Thymus (tissue), 11 donors: ENCODE measurements at regions not wholly inside any gene's neighbourhood (a gene's known extent, or its start where the extent isn't known, plus 50 kb on each side); places are given as distances from the start of the nearest gene placed in this dataset.

Experiments used
- DNase-seq, 9 donors: peaks; one replicate each; pipeline ENCODE4 v3.0.0-alpha.2; 2013; ENCODE audit warnings: low spot score in 9 of 9, low read depth in 6 of 9, missing footprints in 1 of 9
- H3K27ac ChIP-seq, 2 donors: one replicate each; pipeline ENCODE4 v1.5.1; 2013; ENCODE audit warnings: control low read depth in 1 of 2, low read depth in 1 of 2, low read length in 1 of 2, mild to moderate bottlenecking in 1 of 2, moderate library complexity in 1 of 2
- H3K27me3 ChIP-seq, 2 donors: one replicate each; pipeline ENCODE4 v1.5.1; 2013; ENCODE audit warnings: low read length in 1 of 2; ENCODE audit not compliant: control insufficient read depth in 2 of 2, insufficient read depth in 1 of 2
- H3K36me3 ChIP-seq, 2 donors: one replicate each; pipeline ENCODE4 v1.5.1; 2013; ENCODE audit warnings: low read length in 1 of 2, mild to moderate bottlenecking in 1 of 2, moderate library complexity in 1 of 2; ENCODE audit not compliant: control insufficient read depth in 2 of 2, insufficient read depth in 2 of 2
- H3K4me1 ChIP-seq, 2 donors: one replicate each; pipeline ENCODE4 v1.5.1; 2013; ENCODE audit warnings: low read length in 2 of 2; ENCODE audit not compliant: control insufficient read depth in 2 of 2, insufficient read depth in 2 of 2
- H3K4me3 ChIP-seq, 2 donors: one replicate each; pipeline ENCODE4 v1.5.1; 2013; ENCODE audit warnings: low read length in 2 of 2, control low read depth in 1 of 2, mild to moderate bottlenecking in 1 of 2
- H3K9me3 ChIP-seq, 2 donors: one replicate each; pipeline ENCODE4 v1.5.1; 2013; ENCODE audit warnings: low read length in 1 of 2, mild to moderate bottlenecking in 1 of 2; ENCODE audit not compliant: control insufficient read depth in 2 of 2, insufficient read depth in 1 of 2
- WGBS: extraction: QIAGEN DNeasy Blood & Tissue Kit; methylation state at CpG from one replicate; pipeline ENCODE4 v1.1.7; 2013; 5-methylcytosine and 5-hydroxymethylcytosine counted together
- donor health status: healthy.

DNA sequence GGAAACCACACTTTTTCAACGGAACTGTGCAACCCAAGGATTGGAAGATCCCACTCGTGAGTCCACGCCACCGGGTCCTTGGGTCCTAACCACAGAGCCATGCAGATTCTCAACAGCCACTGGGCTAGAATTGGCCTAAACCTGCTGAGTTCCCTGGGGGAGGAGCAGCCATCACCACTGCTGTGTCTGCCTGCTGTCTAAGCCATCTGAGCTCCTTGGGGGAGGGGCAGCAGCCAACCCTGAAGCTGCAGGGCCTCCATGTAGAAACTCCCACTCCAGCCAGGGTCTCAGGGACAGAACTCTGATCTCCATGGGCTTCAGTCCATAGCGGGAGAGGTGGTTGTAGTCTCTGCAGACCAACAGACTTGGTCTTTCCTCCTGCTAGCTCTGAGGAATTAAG lies 154.6 kb upstream of the VGLL2 start:
- no peaks in the 10 kb centered on the region for H3K27me3 ChIP-seq
- H3K9me3 ChIP-seq, result peaks cover 0 to 11% of the 10 kb centered on the region in 2 donors
- no peak overlapping the region for H3K4me3 ChIP-seq
- H3K36me3 ChIP-seq, result no peaks in the 10 kb centered on the region
- WGBS, result 97% methylated on average over 5 of the region's 5 CpGs
- H3K27ac ChIP-seq, result no peak overlapping the region
- no peak for DNase-seq
- no peaks in the 10 kb centered on the region for H3K4me1 ChIP-seq

DNA sequence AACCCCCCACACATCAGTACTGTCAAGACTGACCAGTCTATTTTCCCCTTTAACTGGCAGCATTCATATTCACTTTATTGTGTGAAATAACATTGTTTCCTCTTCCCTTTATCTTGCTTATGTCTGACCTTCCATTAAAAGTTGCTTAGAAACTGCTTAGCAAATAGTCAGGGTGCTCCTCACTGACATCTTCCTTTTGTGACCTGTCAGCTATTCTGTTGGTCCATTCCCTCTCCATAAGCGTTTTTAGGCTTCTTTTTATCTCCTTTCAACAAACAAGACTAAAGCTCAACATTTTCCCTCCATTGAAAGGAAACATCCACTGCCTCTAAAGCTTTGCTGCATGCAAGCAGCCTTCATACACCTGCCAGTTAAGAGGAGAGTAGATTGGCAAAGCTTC lies 147.7 kb upstream of the VGLL2 start:
- Histone ChIP-seq H3K4me3 (no peak overlapping the region), H3K27ac (no peak overlapping the region), H3K9me3 (no peaks in the 10 kb centered on the region), H3K4me1 (no peaks in the 10 kb centered on the region), H3K27me3 (no peaks in the 10 kb centered on the region), H3K36me3 (no peaks in the 10 kb centered on the region)
- no peak for DNase-seq
- 68% methylated on average over 1 of the region's 1 CpG for WGBS

DNA sequence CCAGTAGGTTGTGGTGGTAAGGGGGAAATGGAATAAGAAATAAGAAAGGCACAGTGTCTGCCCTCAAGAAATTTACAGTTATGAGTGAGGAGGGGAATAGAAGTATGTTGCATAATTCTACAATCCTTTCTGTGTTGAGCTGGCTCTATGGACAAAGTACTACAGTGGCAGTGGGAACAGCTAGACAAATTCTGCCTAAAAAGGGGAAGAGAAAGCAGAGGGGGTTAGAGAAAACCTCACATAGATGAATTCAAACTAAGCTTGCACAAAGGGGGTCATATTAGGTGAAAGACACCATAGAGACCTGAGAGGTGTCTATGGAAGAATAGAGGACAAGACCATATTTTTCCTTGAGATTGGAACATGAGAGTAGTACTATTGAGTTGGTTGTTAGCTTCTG lies 146.9 kb upstream of the VGLL2 start:
- Histone ChIP-seq H3K9me3 (no peaks in the 10 kb centered on the region), H3K27ac (no peak overlapping the region), H3K27me3 (no peaks in the 10 kb centered on the region), H3K36me3 (no peaks in the 10 kb centered on the region), H3K4me1 (no peaks in the 10 kb centered on the region), H3K4me3 (no peak overlapping the region)
- no peak for DNase-seq

DNA sequence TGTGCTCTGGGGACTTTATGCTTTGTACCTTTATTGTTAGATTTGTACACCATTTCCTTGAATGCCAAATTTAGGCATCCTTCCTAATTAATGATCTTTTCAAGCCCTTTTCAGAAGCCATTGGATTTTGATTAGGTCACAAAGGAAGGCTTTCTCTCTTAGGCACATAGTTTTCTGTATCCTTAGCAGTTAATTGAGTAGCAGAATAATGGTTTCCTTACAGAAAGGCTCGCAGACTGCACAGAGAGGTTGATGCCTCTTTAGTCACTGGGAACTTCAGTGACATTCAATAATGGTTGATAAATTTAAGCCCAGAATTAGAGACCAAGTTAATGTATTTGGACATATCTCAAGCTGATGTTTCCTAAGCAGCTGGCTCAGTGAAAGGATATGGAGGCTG lies 139.1 kb upstream of the VGLL2 start:
- Histone ChIP-seq H3K36me3 (no peaks in the 10 kb centered on the region), H3K4me3 (no peak overlapping the region), H3K27ac (no peak overlapping the region), H3K27me3 (no peaks in the 10 kb centered on the region), H3K9me3 (no peaks in the 10 kb centered on the region), H3K4me1 (no peaks in the 10 kb centered on the region)
- 93% methylated on average over 1 of the region's 1 CpG for WGBS
- DNase-seq, result no peak

DNA sequence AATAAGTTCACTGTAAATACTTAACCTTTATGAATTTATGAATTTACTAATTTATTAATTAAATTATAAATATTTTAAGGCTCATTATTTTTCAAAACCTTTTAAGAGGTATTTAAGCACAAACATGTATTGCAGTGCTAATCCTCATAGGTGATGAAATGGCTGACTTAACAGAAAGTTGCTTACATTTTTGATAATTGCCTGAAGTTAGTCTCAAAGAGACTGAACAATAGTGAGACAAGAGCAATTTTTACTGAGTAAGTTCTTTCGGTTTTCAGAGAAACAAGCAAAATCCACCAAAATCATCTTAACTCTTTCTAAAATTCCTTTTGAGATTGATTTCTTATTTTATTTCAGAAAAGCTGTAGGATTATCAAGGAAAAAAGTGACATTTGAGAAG lies 137.3 kb upstream of the VGLL2 start:
- no peaks in the 10 kb centered on the region for H3K27me3 ChIP-seq
- H3K9me3 ChIP-seq, result no peaks in the 10 kb centered on the region
- no peaks in the 10 kb centered on the region for H3K36me3 ChIP-seq
- H3K4me3 ChIP-seq, result no peak overlapping the region
- 97% methylated on average over 1 of the region's 1 CpG for WGBS
- H3K4me1 ChIP-seq, result no peaks in the 10 kb centered on the region
- no peak for DNase-seq
- H3K27ac ChIP-seq, result no peak overlapping the region

DNA sequence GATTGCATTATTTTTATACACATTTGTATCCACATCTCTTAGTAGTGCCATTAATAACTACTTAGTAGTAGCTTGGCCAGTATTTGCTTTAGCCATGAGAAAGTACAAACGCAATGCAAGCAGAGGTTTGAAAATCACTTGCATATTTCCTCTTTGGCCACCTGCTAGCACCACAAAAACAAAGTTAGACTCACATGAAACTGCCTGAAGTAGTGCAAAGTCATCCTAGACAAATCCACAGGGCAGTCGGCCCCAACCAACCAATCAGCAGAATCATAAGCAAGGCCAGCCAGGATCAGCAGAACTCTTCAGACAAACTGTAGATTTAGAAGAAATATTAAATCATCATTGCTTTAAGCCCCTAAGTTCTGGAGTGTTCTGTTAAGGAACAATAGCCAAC lies 135.2 kb upstream of the VGLL2 start:
- Histone ChIP-seq H3K9me3 (no peaks in the 10 kb centered on the region), H3K4me1 (no peaks in the 10 kb centered on the region), H3K27me3 (no peaks in the 10 kb centered on the region), H3K36me3 (no peaks in the 10 kb centered on the region), H3K27ac (no peak overlapping the region), H3K4me3 (no peak overlapping the region)
- WGBS, result 78% methylated on average over 2 of the region's 2 CpGs
- DNase-seq, result no peak

DNA sequence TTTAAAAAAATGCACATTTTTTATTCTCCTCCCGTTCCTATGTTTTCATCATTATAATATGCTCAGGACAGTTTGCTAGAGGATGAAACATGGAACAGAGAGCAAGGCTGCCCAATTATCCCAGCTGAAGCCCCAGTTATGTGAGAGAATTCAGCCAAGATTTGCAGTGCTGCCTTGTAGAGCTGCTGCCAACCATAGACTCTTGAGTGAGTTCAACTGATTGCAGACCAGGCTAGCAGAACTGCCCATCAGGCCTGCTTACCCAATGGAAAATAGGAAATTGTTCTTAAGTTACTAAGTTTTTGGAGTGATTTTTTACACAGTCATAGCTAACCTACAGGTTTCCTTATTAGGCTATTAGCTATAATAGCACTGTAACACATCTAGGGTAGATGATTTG lies 128.7 kb upstream of the VGLL2 start:
- no peaks in the 10 kb centered on the region for H3K9me3 ChIP-seq
- DNase-seq, result no peak
- no peaks in the 10 kb centered on the region for H3K27me3 ChIP-seq
- H3K36me3 ChIP-seq, result no peaks in the 10 kb centered on the region
- no peak overlapping the region for H3K4me3 ChIP-seq
- H3K4me1 ChIP-seq, result no peaks in the 10 kb centered on the region
- WGBS, result 92% methylated on average over 1 of the region's 1 CpG
- H3K27ac ChIP-seq, result no peak overlapping the region

DNA sequence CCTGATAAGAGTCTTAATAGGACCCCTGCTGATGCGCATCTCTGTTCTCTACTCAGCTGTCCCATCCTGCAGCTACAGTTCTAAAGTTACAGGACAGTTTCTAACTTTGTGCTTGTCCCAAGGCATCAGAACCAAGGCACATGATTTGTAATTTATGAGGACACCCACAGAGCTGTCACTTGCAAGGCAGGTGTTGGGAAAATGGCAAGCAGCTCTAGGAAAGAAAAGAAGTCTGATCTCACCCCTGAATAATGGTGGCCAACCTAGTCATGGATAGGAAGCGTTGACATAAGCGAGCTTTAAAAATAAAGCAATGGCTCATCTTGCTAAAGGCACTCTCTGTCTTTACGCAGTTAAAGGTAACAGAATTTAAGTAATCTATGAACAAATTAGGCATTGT lies 127.6 kb upstream of the VGLL2 start:
- Histone ChIP-seq H3K4me3 (no peak overlapping the region), H3K36me3 (no peaks in the 10 kb centered on the region), H3K27ac (no peak overlapping the region), H3K9me3 (no peaks in the 10 kb centered on the region), H3K27me3 (no peaks in the 10 kb centered on the region), H3K4me1 (no peaks in the 10 kb centered on the region)
- no peak for DNase-seq
- 97% methylated on average over 4 of the region's 4 CpGs for WGBS

DNA sequence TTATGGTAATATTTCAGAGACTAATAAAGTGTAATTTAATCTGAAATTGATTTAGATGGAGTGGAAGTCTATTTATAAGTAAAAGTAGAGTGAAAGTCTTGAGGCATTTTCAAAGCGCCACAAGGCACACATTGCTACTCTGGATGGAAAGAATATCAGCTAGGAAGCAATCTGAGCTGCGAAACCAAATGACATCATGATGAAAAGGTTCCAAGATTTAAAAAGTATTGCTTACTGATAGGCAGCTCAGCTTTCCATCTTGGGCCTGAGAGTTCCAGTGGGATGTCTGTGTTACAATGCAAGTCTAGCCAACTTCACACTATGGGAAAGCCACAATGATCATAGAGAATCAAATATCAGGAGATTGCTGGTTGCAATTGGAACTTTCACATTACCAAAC lies 126.9 kb upstream of the VGLL2 start:
- no peaks in the 10 kb centered on the region for H3K9me3 ChIP-seq
- no peak overlapping the region for H3K4me3 ChIP-seq
- no peaks in the 10 kb centered on the region for H3K4me1 ChIP-seq
- H3K27ac ChIP-seq, result no peak overlapping the region
- H3K36me3 ChIP-seq, result no peaks in the 10 kb centered on the region
- no peaks in the 10 kb centered on the region for H3K27me3 ChIP-seq
- 96% methylated on average over 2 of the region's 2 CpGs for WGBS
- DNase-seq, result no peak

DNA sequence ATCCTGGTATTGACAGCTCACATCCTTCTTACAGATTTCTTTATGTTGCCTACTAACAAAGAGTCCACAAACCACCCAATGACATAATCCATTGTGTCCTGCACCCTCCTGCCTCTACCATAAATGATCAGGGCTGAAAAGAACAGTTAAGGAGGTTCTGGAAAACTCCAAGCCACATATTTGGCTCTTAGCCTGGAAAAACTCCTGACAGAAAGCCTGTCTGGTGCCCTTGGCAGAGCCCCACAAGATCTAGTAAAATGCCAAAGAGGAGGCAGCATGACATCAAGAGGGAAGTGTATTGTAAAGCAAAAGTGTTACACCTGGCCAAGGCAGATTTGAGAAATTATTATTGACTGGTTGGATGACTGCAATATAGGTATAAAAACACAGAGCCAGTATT lies 126.4 kb upstream of the VGLL2 start:
- H3K27ac ChIP-seq, result no peak overlapping the region
- no peak overlapping the region for H3K4me3 ChIP-seq
- no peaks in the 10 kb centered on the region for H3K9me3 ChIP-seq
- no peaks in the 10 kb centered on the region for H3K4me1 ChIP-seq
- no peaks in the 10 kb centered on the region for H3K36me3 ChIP-seq
- H3K27me3 ChIP-seq, result no peaks in the 10 kb centered on the region
- DNase-seq, result no peak
